B cell (primary cell): ENCODE measurements at regions not wholly inside any gene's neighbourhood (a gene's known extent, or its start where the extent isn't known, plus 50 kb on each side); places are given as distances from the start of the nearest gene placed in this dataset.

Source experiments
- ATAC-seq: fragments of 200-7000 bp; cut with Tn5 transposase; one replicate; pipeline ENCODE4 v1.10.0; 2021; ENCODE audit warnings: low read depth, mild to moderate bottlenecking, moderate number of reproducible peaks, moderate library complexity
- CTCF ChIA-PET: fragments of 350-600 bp; sonication (Branson Sonifier 250); formaldehyde crosslinking; loops from one replicate; lab custom pipeline; 2021; ENCODE audit warnings: antibody characterized with exemption, inconsistent platforms; lab: Charles Lee
- POLR2A ChIA-PET: fragments of 350-600 bp; sonication (Branson Sonifier 250); formaldehyde crosslinking; loops from one replicate; lab custom pipeline; 2021; ENCODE audit warnings: antibody characterized with exemption; lab: Charles Lee
- DNase-seq: peaks from one replicate; pipeline ENCODE4 v3.0.0; 2013
- H2AFZ ChIP-seq: 2 replicates; pipeline ENCODE4 v1.6.1; 2012; ENCODE audit warnings: mild to moderate bottlenecking, low read depth, low read length; ENCODE audit not compliant: insufficient read depth, poor library complexity, severe bottlenecking
- H3K27ac ChIP-seq, 2 donors: 1 replicate in 1 of 2; 2 replicates in 1 of 2; pipeline ENCODE4 v1.5.1; 2012 to 2013; ENCODE audit warnings: low read length in 2 of 2, mild to moderate bottlenecking in 2 of 2, moderate library complexity in 1 of 2
- H3K27me3 ChIP-seq, 4 experiments: fragments of 200-600 bp in 1 of 4; sonication (generic) in 1 of 4; replicated peaks in 1 of 4; 1 replicate in 2 of 4; 2 replicates in 2 of 4; pipeline versions ENCODE4 v1.6.1 to v1.7.0; 2013 to 2016; ENCODE audit warnings: low read length in 3 of 4, mild to moderate bottlenecking in 2 of 4, mixed read lengths in 1 of 4, moderate library complexity in 1 of 4; ENCODE audit not compliant: insufficient read depth in 4 of 4, control insufficient read depth in 3 of 4; ENCODE audit errors: control extremely low read depth in 1 of 4
- H3K36me3 ChIP-seq, 2 experiments: replicated peaks in 1 of 2; 1 replicate in 1 of 2; 2 replicates in 1 of 2; pipeline versions ENCODE4 v1.6.1 to v1.7.1; 2013; ENCODE audit warnings: low read length in 1 of 2; ENCODE audit not compliant: insufficient read depth in 2 of 2, control insufficient read depth in 1 of 2; ENCODE audit errors: control extremely low read depth in 1 of 2, extremely low read depth in 1 of 2
- H3K4me1 ChIP-seq, 2 donors: fragments of 200-600 bp in 1 of 2; sonication (generic) in 1 of 2; 1 replicate in 1 of 2; 2 replicates in 1 of 2; pipeline versions ENCODE4 v1.5.1 to v1.6.1; 2013 to 2017; ENCODE audit warnings: low read length in 2 of 2; ENCODE audit not compliant: control insufficient read depth in 2 of 2, insufficient read depth in 2 of 2
- H3K4me2 ChIP-seq: replicated peaks from 2 replicates; pipeline ENCODE3; 2012; ENCODE audit warnings: mild to moderate bottlenecking, low read depth, low read length; ENCODE audit not compliant: poor library complexity, severe bottlenecking
- H3K4me3 ChIP-seq, 5 experiments: fragments of 200-600 bp in 1 of 5; sonication (generic) in 1 of 5; 1 replicate in 3 of 5; 2 replicates in 2 of 5; pipeline versions ENCODE4 v1.5.1 to v1.7.0; 2011 to 2016; ENCODE audit warnings: low read length in 4 of 5, mild to moderate bottlenecking in 4 of 5, low read depth in 2 of 5, control low read depth in 1 of 5, moderate library complexity in 1 of 5; ENCODE audit not compliant: insufficient read depth in 1 of 5; ENCODE audit errors: control extremely low read depth in 1 of 5, extremely low read depth in 1 of 5
- H3K79me2 ChIP-seq: fragments of 200-600 bp; sonication (generic); one replicate; pipeline ENCODE4 v1.6.0; 2016; ENCODE audit warnings: low read length; ENCODE audit not compliant: control insufficient read depth, insufficient read depth
- H3K9ac ChIP-seq: fragments of 200-600 bp; sonication (generic); 2 replicates; pipeline ENCODE4 v1.6.1; 2017; ENCODE audit warnings: mild to moderate bottlenecking, low read length, moderate library complexity
- H3K9me3 ChIP-seq, 3 donors: one replicate each; pipeline versions ENCODE4 v1.6.1 to v1.7.1; 2013; ENCODE audit warnings: low read length in 2 of 3; ENCODE audit not compliant: control insufficient read depth in 2 of 3, insufficient read depth in 1 of 3; ENCODE audit errors: control extremely low read depth in 1 of 3
- H4K20me1 ChIP-seq: 2 replicates; pipeline ENCODE4 v1.6.0; 2012; ENCODE audit warnings: mild to moderate bottlenecking, low read length; ENCODE audit not compliant: insufficient read depth, control insufficient read depth, poor library complexity, severe bottlenecking
- H3K27ac Mint-ChIP-seq: one replicate; pipeline ENCODE4 v1.8.0; 2021; ENCODE audit warnings: mixed read lengths
- H3K27me3 Mint-ChIP-seq: one replicate; pipeline ENCODE4 v1.8.0; 2021; ENCODE audit warnings: mixed read lengths
- H3K4me1 Mint-ChIP-seq: one replicate; pipeline ENCODE4 v1.8.0; 2021; ENCODE audit warnings: mixed read lengths
- H3K4me3 Mint-ChIP-seq: one replicate; pipeline ENCODE4 v1.8.0; 2021; ENCODE audit warnings: mixed read lengths
- H3K9me3 Mint-ChIP-seq: one replicate; pipeline ENCODE4 v1.8.0; 2022; ENCODE audit warnings: mixed read lengths; ENCODE audit not compliant: insufficient read depth
- EZH2 ChIP-seq: IDR thresholded peaks from 2 replicates; pipeline ENCODE4 v1.6.1; 2012; ENCODE audit warnings: borderline replicate concordance, low read depth, mild to moderate bottlenecking, moderate library complexity, low read length; ENCODE audit not compliant: insufficient read depth, poor library complexity, severe bottlenecking
- WGBS: methylation state at CpG from one replicate; pipeline ENCODE4 v1.1.5; 2013; ENCODE audit warnings: missing lambda C conversion rate; ENCODE audit not compliant: insufficient coverage; 5-methylcytosine and 5-hydroxymethylcytosine counted together
- intact Hi-C: fragments of 100-400 bp; cut with micrococcal nuclease; formaldehyde crosslinking; loops from one replicate; pipeline ENCODE4 v1.10.0; 2022
- TF ChIP-seq, protein P1 (sequence below): fragments of 200-600 bp; IDR thresholded peaks from one replicate; pipeline ENCODE4 v1.8.0; 2022; ENCODE audit warnings: antibody characterized with exemption, mild to moderate bottlenecking

DNA sequence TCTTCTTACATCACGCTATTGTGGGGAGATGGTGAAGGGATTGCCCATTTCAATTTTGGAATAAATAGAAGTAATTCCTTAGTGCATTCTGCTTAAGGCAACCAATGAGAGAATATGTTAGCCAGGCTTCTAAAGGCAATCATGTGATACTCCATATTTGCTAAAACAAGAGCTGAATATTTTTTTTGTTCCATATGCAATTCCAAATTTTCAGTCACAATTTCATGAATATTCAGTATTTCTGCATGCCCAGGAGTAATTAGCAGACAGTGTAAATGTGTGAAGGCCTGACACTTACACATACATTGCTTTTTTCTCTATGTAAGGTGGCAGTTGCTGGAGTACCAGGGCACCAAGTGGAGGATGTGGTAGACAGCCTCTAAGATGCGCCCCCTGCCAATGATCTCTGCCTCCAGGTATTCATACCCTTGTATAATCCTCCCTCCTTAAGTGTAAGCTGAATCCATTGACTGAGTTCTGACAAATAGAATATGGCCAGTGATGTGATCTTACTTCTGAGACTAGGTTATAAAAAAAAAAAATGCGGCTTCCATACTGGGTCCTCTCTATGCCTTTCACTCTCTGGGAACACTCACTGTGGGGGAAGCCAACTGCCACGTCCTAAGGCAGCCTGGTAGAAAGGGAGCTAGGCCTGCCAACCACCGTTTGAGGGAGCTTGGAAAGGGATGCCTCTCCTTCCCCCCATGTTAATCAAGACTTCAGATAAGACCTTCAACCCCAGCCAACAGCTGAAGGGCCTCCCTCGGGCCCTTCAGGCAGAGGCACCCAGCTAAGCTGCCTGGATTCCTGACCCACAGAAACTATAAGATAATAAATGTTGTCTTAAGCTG is 62.7 kb upstream of the PTGR2 start:
- Histone ChIP-seq H3K36me3 (no peaks in the 10 kb centered on the region), H2AFZ (peak overlapping the region; percentile 89), H3K27me3 (no peaks in the 10 kb centered on the region), H3K4me3 (no peak overlapping the region), H3K9me3 (no peaks in the 10 kb centered on the region), H4K20me1 (peaks cover 20% of the 10 kb centered on the region), H3K27ac (peak overlapping the region in 1 of 2 donors; percentile 90), H3K4me1 (peaks cover 28 to 32% of the 10 kb centered on the region in 2 donors), H3K79me2 (peaks cover 83% of the 10 kb centered on the region), H3K4me2 (no peak overlapping the region), H3K9ac (peak overlapping the region; percentile 89)
- TF ChIP-seq, protein P1, sequence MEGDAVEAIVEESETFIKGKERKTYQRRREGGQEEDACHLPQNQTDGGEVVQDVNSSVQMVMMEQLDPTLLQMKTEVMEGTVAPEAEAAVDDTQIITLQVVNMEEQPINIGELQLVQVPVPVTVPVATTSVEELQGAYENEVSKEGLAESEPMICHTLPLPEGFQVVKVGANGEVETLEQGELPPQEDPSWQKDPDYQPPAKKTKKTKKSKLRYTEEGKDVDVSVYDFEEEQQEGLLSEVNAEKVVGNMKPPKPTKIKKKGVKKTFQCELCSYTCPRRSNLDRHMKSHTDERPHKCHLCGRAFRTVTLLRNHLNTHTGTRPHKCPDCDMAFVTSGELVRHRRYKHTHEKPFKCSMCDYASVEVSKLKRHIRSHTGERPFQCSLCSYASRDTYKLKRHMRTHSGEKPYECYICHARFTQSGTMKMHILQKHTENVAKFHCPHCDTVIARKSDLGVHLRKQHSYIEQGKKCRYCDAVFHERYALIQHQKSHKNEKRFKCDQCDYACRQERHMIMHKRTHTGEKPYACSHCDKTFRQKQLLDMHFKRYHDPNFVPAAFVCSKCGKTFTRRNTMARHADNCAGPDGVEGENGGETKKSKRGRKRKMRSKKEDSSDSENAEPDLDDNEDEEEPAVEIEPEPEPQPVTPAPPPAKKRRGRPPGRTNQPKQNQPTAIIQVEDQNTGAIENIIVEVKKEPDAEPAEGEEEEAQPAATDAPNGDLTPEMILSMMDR = no peak
- intact Hi-C loops = no loop called here
- CTCF ChIA-PET = interaction anchor here (0.9 to 6.9 kb wide), 9 partner anchors 9 to 63 kb away, joined by 3 to 113 read pairs (median 4); partner anchors contain the start of gene PTGR2
- Mint-ChIP-seq H3K4me3 (no peak overlapping the region), H3K27ac (peak overlapping the region; percentile 96), H3K9me3 (no peaks in the 10 kb centered on the region), H3K27me3 (no peaks in the 10 kb centered on the region), H3K4me1 (peaks cover 42% of the 10 kb centered on the region)
- ATAC-seq (no peak), DNase-seq (no peak)
- POLR2A ChIA-PET = interaction anchor here (0.6 to 6.1 kb wide), 4 partner anchors 17 to 161 kb away, joined by 3 to 60 read pairs (median 7); partner anchors contain the start of genes COQ6 and ZNF410
- no CpG with 5 or more reads among the region's 6 CpGs for WGBS

DNA sequence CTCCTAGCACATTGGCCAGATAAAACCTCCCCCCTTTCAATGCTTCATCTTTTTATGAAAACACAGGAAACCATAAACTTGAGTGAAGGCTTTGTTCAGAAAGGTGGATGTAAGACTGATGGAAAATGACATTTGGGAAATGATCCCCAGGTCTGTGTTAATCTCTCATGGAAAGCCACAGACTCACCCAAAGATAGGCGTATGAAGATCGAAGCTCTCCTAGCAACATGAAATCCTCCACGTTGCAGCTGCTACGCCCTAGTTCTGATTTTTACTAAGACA is 63.4 kb upstream of the PTGR2 start:
- H3K27ac ChIP-seq = peak overlapping the region; percentile 78 to 90
- peak overlapping the region; percentile 96 for H3K27ac Mint-ChIP-seq
- H3K4me1 Mint-ChIP-seq = peaks cover 49% of the 10 kb centered on the region
- no peaks in the 10 kb centered on the region for H3K27me3 ChIP-seq
- POLR2A ChIA-PET = interaction anchor here (0.6 to 6.1 kb wide), 6 partner anchors 17 to 760 kb away, joined by 3 to 60 read pairs (median 7); partner anchors contain the start of genes COQ6 and ZNF410
- peak overlapping the region; percentile 95 for H3K4me3 Mint-ChIP-seq
- peaks cover 90% of the 10 kb centered on the region for H3K79me2 ChIP-seq
- H3K4me3 ChIP-seq = peak overlapping the region in 2 of 5 experiments; percentile 80 to 86
- no peak for ATAC-seq
- peaks cover 35 to 39% of the 10 kb centered on the region in 2 donors for H3K4me1 ChIP-seq
- peak overlapping the region; percentile 76 for H3K4me2 ChIP-seq
- no peaks in the 10 kb centered on the region for H3K27me3 Mint-ChIP-seq
- H2AFZ ChIP-seq = peak overlapping the region; percentile 89
- no peak for DNase-seq
- no peak for TF ChIP-seq EZH2
- TF ChIP-seq, protein P1 = no peak
- intact Hi-C loops = no loop called here
- WGBS = no CpG with 5 or more reads among the region's 4 CpGs
- H3K9ac ChIP-seq = peak overlapping the region; percentile 89
- H3K36me3 ChIP-seq = no peaks in the 10 kb centered on the region
- peaks cover 27% of the 10 kb centered on the region for H4K20me1 ChIP-seq
- H3K9me3 ChIP-seq = no peaks in the 10 kb centered on the region
- H3K9me3 Mint-ChIP-seq = no peaks in the 10 kb centered on the region
- CTCF ChIA-PET = interaction anchor here (0.6 to 6.9 kb wide), 10 partner anchors 9 to 155 kb away, joined by 3 to 113 read pairs (median 4); partner anchors contain the start of gene PTGR2
